DMS53 (cell line): ENCODE measurements at regions not wholly inside any gene's neighbourhood (a gene's known extent, or its start where the extent isn't known, plus 50 kb on each side); places are given as distances from the start of the nearest gene placed in this dataset.

Source experiments
- DNase-seq: peaks from one replicate; lab custom pipeline; 2025; lab: John Stamatoyannopoulos, UW

- DNase-seq = no peak
These were observed 364.0 kb downstream of the LPIN1 start for GRCh38 chr2:12110481-12110880.

- DNase-seq = no peak
These were observed 367.0 kb downstream of the LPIN1 start for GRCh38 chr2:12113412-12113811.

GRCh38 chr2:12114816-12115215 lies 368.4 kb downstream of the LPIN1 start:
- DNase-seq = no peak

- DNase-seq = no peak
These were observed 369.9 kb downstream of the LPIN1 start for GRCh38 chr2:12116228-12116750.

GRCh38 chr2:12119841-12120240 lies 373.4 kb downstream of the LPIN1 start:
- DNase-seq = no peak

- DNase-seq = no peak
These were observed 374.1 kb downstream of the LPIN1 start for GRCh38 chr2:12120281-12121150.

GRCh38 chr2:12124790-12125189 lies 378.4 kb downstream of the LPIN1 start:
- DNase-seq = no peak

GRCh38 chr2:12126318-12126717 lies 379.9 kb downstream of the LPIN1 start:
- no peak for DNase-seq

GRCh38 chr2:12127638-12128037 lies 381.2 kb downstream of the LPIN1 start:
- no peak for DNase-seq

- DNase-seq = no peak
These were observed 385.5 kb downstream of the LPIN1 start for GRCh38 chr2:12131975-12132374.

GRCh38 chr2:12141618-12142258 lies 395.3 kb downstream of the LPIN1 start:
- no peak for DNase-seq

- DNase-seq = no peak
These were observed 405.3 kb downstream of the LPIN1 start for GRCh38 chr2:12151716-12152115.

GRCh38 chr2:12152888-12153287 lies 406.5 kb downstream of the LPIN1 start:
- no peak for DNase-seq

GRCh38 chr2:12155303-12156051 lies 409.0 kb downstream of the LPIN1 start:
- DNase-seq = peak; percentile 21

- DNase-seq = no peak
These were observed 409.9 kb downstream of the LPIN1 start for GRCh38 chr2:12156349-12156748.

- DNase-seq = no peak
These were observed 414.7 kb downstream of the LPIN1 start for GRCh38 chr2:12161085-12161484.

GRCh38 chr2:12162269-12163247 lies 416.1 kb downstream of the LPIN1 start:
- DNase-seq = no peak

- no peak for DNase-seq
These were observed 417.4 kb downstream of the LPIN1 start for GRCh38 chr2:12163866-12164265.

GRCh38 chr2:12164689-12165088 lies 418.3 kb downstream of the LPIN1 start:
- DNase-seq = no peak

- peak; percentile 6 for DNase-seq
These were observed 421.3 kb downstream of the LPIN1 start for GRCh38 chr2:12167525-12168317.
